ENCODE measurements at regions not wholly inside any gene's neighbourhood (a gene's known extent, or its start where the extent isn't known, plus 50 kb on each side); places are given as distances from the start of the nearest gene placed in this dataset.

- no peaks in the 10 kb centered on the region for H3K36me3 ChIP-seq (replicated peaks in 1 of 2; ENCODE audit: control extremely low read depth in 1 of 2, control insufficient read depth in 1 of 2, extremely low read depth in 1 of 2, insufficient read depth in 2 of 2, low read length in 1 of 2)
- TF ChIP-seq EZH2 (IDR thresholded peaks at IDR 0.05; ENCODE audit: borderline replicate concordance, insufficient read depth, low read depth, low read length, poor library complexity, severe bottlenecking) (no peak), CTCF (IDR thresholded peaks at IDR 0.05) (no peak)
- H3K4me1 Mint-ChIP-seq: no peaks in the 10 kb centered on the region
- no peak overlapping the region for H3K27ac Mint-ChIP-seq
- no peak overlapping the region for H3K4me3 ChIP-seq (ENCODE audit: control extremely low read depth in 1 of 5, extremely low read depth in 1 of 5, insufficient read depth in 1 of 5, low read depth in 2 of 5, low read length in 4 of 5)
- peaks cover 0 to 3% (median 0%) of the 10 kb centered on the region in 4 experiments for H3K27me3 ChIP-seq (replicated peaks in 1 of 4; ENCODE audit: control extremely low read depth in 1 of 4, control insufficient read depth in 3 of 4, insufficient read depth in 4 of 4, low read length in 3 of 4)
- no peaks in the 10 kb centered on the region for H3K9me3 ChIP-seq (ENCODE audit: control extremely low read depth in 1 of 3, control insufficient read depth in 2 of 3, insufficient read depth in 1 of 3, low read length in 2 of 3)
- ATAC-seq (ENCODE audit: low read depth) (no peak), DNase-seq (no peak)
- no peak overlapping the region for H3K4me3 Mint-ChIP-seq
- ChIA-PET CTCF (interaction anchor here (1.5 to 13.9 kb wide), 2 partner anchors 15 to 202 kb away, joined by 3 to 289 read pairs; no protein-coding TSS in a partner anchor), POLR2A (no interaction called here)
- no peaks in the 10 kb centered on the region for H3K79me2 ChIP-seq (ENCODE audit: control insufficient read depth, insufficient read depth, low read length)
- no peaks in the 10 kb centered on the region for H4K20me1 ChIP-seq (ENCODE audit: control insufficient read depth, insufficient read depth, low read length, poor library complexity, severe bottlenecking)
- no peak overlapping the region for H3K27ac ChIP-seq (ENCODE audit: low read length in 2 of 2)
- intact Hi-C loops (cut with micrococcal nuclease): no loop called here
- no peak overlapping the region for H3K9ac ChIP-seq (ENCODE audit: low read length)
- no peaks in the 10 kb centered on the region for H3K4me1 ChIP-seq (ENCODE audit: control insufficient read depth in 2 of 2, insufficient read depth in 2 of 2, low read length in 2 of 2)
- H3K4me2 ChIP-seq (replicated peaks; ENCODE audit: low read depth, low read length, poor library complexity, severe bottlenecking): no peak overlapping the region
- no peaks in the 10 kb centered on the region for H3K9me3 Mint-ChIP-seq (ENCODE audit: insufficient read depth)
- H3K27me3 Mint-ChIP-seq: peaks cover 10% of the 10 kb centered on the region
- 25% methylated on average over 4 of the region's 5 CpGs for WGBS (ENCODE audit: insufficient coverage)
- H2AFZ ChIP-seq (ENCODE audit: insufficient read depth, low read depth, low read length, poor library complexity, severe bottlenecking): no peak overlapping the region
Measured at GRCh38 chr1:67556297-67556900, 126.2 kb upstream of the SERBP1 start.

- H3K9ac ChIP-seq (ENCODE audit: low read length): no peak overlapping the region
- Mint-ChIP-seq H3K27me3 (peaks cover 10% of the 10 kb centered on the region), H3K9me3 (ENCODE audit: insufficient read depth) (no peaks in the 10 kb centered on the region), H3K27ac (no peak overlapping the region), H3K4me3 (no peak overlapping the region), H3K4me1 (no peaks in the 10 kb centered on the region)
- no peaks in the 10 kb centered on the region for H3K79me2 ChIP-seq (ENCODE audit: control insufficient read depth, insufficient read depth, low read length)
- ChIA-PET POLR2A (no interaction called here), CTCF (interaction anchor here (0.8 to 13.9 kb wide), 8 partner anchors 10 to 209 kb away, joined by 3 to 289 read pairs (median 5); no protein-coding TSS in a partner anchor)
- no peaks in the 10 kb centered on the region for H3K4me1 ChIP-seq (ENCODE audit: control insufficient read depth in 2 of 2, insufficient read depth in 2 of 2, low read length in 2 of 2)
- no peak overlapping the region for H3K4me3 ChIP-seq (ENCODE audit: control extremely low read depth in 1 of 5, extremely low read depth in 1 of 5, insufficient read depth in 1 of 5, low read depth in 2 of 5, low read length in 4 of 5)
- H4K20me1 ChIP-seq (ENCODE audit: control insufficient read depth, insufficient read depth, low read length, poor library complexity, severe bottlenecking): no peaks in the 10 kb centered on the region
- 52% methylated on average over 8 of the region's 11 CpGs for WGBS (ENCODE audit: insufficient coverage)
- intact Hi-C loops (cut with micrococcal nuclease): no loop called here
- H3K4me2 ChIP-seq (replicated peaks; ENCODE audit: low read depth, low read length, poor library complexity, severe bottlenecking): no peak overlapping the region
- peaks cover 0 to 3% (median 0%) of the 10 kb centered on the region in 4 experiments for H3K27me3 ChIP-seq (replicated peaks in 1 of 4; ENCODE audit: control extremely low read depth in 1 of 4, control insufficient read depth in 3 of 4, insufficient read depth in 4 of 4, low read length in 3 of 4)
- ATAC-seq (ENCODE audit: low read depth) (no peak), DNase-seq (no peak)
- no peak overlapping the region for H3K27ac ChIP-seq (ENCODE audit: low read length in 2 of 2)
- H2AFZ ChIP-seq (ENCODE audit: insufficient read depth, low read depth, low read length, poor library complexity, severe bottlenecking): no peak overlapping the region
- no peaks in the 10 kb centered on the region for H3K36me3 ChIP-seq (replicated peaks in 1 of 2; ENCODE audit: control extremely low read depth in 1 of 2, control insufficient read depth in 1 of 2, extremely low read depth in 1 of 2, insufficient read depth in 2 of 2, low read length in 1 of 2)
- TF ChIP-seq CTCF (IDR thresholded peaks at IDR 0.05) (no peak), EZH2 (IDR thresholded peaks at IDR 0.05; ENCODE audit: borderline replicate concordance, insufficient read depth, low read depth, low read length, poor library complexity, severe bottlenecking) (no peak)
- no peaks in the 10 kb centered on the region for H3K9me3 ChIP-seq (ENCODE audit: control extremely low read depth in 1 of 3, control insufficient read depth in 2 of 3, insufficient read depth in 1 of 3, low read length in 2 of 3)
Measured at GRCh38 chr1:67557696-67558448, 127.1 kb upstream of the GADD45A start.
